ENCODE measurements at regions not wholly inside any gene's neighbourhood (a gene's known extent, or its start where the extent isn't known, plus 50 kb on each side); places are given as distances from the start of the nearest gene placed in this dataset.

DNA sequence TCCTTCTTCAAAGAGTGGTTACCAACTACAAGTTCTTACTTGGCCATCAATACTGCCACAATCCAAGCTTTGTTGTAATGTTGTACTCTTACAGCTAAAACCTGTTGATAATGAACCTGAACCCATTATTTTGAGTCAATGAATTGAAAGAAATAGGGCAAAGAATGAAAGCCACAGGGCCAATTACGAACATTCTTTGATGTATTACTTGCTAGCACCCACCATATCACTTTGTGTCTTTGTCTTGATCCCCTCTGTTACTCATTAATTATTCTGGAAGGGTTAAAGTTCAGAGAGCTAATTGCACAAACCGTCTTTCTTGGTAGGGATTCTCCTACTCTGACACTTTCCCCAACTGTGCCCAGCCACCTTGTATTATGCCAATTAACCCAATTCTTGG lies 53.2 kb upstream of the TFEC start:
- DNase-seq: no peak

DNA sequence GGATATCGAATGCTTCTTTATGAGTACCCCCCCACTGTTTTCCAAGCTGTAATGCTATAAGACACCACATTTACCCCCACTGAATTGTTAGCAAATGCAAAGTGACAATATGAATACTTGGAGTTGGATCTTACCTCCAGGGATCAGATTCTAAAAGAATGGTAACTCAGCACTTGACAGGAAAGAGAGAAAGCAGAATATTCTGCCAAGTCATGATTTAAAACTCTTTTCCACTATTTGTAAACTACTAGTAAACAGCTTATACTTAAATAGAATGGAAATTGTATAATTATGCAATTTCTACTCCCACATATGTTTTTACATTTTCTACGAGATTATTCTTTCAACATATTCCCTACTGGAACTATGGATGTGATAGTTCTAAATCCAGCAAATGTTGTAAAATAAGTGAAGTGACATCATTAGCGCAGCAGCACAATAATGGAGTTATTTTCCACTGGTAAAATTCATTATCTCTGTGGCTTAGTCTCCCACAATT lies 56.0 kb upstream of the TFEC start:
- DNase-seq: no peak

DNA sequence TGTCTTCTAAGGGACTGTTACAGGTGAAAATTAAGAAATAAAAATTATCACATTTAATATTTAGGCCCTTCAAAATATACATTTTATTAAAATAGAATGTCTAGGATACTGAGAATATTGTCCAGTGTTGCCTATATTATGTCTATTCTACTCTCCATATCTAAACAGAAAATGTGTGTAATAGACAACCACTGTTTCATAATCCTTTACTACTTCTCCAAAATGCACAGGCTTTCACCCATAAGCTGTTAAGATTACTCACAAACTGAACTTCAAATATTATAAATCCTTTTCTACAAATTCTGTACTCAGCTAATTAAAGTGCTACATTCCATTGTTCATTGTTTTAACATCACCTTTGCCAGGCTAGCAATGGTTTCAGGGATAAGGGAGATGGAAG lies 56.7 kb upstream of the TFEC start:
- no peak for DNase-seq

GRCh38 chr7:116087984-116088383 lies 57.4 kb upstream of the TFEC start:
- DNase-seq: no peak

DNA sequence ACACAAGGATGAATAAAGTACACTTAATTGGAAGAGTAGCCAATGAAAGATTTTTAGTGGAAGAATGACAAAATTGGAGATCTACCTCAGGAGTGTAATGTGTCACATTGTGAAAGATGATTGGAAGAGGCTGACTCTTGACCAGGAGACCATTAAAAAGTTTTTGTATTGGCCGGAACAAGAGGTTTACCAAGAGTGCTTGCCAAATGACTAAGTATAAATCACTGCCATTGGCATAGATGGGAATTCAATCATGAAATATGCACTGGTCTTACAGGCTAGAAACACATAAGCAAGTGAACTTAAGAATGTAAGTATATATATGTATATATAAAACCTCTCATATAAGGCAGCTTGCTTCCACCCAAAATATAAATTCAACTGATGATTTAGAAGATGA lies 58.7 kb upstream of the TFEC start:
- DNase-seq: no peak

DNA sequence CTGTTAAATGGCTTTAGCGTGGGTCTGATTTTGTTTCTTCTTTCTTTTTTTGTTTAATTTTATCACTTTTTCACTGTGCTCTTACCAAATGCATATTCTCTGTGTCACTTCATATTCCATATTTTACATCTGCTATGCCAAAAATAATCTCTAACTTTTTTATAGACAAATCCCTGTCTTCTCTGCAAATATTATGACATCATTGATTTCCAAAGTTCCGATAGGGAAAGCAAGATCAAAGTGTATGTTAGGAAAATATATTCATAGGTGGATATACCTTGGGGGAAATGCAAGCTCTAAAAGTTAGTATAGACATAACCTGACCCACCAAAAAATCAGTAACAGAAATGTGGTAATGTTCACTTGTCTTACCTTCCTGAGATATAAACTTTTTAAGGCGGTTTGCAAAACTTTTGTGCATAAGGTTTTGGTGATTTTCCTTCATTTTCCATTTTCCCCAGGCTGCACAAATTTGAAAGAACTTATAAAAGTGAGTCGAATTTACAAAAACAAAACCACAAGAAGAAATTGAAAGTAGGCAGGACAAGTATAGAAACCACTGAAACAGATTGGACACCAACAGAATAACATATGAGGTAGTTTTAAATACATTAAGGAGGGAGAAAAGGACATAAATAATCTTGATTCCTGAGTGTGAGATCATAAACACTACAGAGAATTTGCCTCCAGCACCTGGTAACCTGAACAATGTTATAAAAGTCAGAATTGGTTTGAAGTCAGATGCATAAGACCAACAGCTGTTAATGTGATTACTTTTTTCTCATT lies 63.1 kb upstream of the TFEC start:
- no peak for DNase-seq

GRCh38 chr7:116095396-116095795 lies 64.8 kb upstream of the TFEC start:
- DNase-seq: no peak

- DNase-seq: no peak
Measured at GRCh38 chr7:116097365-116098009, 66.9 kb upstream of the TFEC start.

GRCh38 chr7:116098175-116098574 lies 67.6 kb upstream of the TFEC start:
- DNase-seq: no peak

- no peak for DNase-seq
Measured at GRCh38 chr7:116100626-116101025, 70.1 kb upstream of the TFEC start.

DNA sequence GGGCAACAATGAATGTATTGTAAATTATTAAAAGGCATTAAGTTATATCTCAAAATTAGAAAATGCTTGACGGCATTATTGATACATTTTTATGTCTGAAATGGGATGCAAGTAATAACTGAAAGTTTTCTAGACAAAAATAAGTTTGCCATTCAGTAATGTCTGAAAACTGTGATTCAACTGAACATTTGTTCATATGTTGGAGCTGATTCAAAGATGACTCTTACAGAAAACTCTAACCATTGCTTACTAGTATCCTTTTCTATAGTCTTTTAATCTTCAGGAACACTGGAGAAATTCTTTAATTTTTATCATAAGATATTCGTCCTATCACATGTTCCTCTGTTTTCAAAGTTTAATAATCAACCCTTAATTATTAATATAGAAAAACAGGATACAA lies 71.1 kb upstream of the TFEC start:
- no peak for DNase-seq

GRCh38 chr7:116111475-116111874 lies 80.9 kb upstream of the TFEC start:
- no peak for DNase-seq

DNA sequence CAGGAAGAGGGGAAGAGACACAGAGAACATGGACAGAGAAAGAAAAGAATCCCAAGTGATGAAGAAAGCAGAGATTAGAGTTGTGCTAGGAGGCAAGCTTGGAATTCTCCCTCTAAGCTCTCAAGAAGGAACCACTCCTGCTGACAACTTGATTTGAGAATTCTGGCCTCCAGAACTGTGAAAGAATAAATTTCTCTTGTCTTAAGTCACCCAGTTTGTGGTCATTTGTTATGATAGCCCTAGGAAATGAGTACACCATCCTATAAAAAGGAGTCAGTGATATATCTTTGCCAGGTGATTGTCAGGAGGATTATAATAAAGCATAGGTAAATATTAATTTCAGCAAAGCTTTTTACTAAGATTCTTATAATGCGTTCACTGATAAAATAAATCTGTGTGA lies 82.7 kb upstream of the TFEC start:
- DNase-seq: no peak

DNA sequence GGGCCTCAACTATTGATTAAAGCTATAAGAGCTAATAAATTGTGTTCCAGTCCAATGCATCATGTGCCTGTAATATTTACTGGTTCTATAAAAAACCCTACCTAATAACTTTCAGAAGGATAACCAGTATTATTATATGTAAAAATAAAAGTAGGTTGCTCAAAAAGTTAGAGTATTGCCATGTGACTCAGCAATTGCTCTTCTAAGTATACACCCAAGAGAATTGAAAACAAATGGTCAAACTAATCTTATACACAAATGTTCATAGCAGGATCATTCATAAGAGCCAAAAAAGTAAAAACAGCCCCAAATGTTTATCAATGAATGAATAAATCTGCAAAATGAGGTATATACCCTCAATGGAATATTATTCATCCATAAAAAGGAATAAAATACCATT lies 89.5 kb upstream of the TES start:
- no peak for DNase-seq

DNA sequence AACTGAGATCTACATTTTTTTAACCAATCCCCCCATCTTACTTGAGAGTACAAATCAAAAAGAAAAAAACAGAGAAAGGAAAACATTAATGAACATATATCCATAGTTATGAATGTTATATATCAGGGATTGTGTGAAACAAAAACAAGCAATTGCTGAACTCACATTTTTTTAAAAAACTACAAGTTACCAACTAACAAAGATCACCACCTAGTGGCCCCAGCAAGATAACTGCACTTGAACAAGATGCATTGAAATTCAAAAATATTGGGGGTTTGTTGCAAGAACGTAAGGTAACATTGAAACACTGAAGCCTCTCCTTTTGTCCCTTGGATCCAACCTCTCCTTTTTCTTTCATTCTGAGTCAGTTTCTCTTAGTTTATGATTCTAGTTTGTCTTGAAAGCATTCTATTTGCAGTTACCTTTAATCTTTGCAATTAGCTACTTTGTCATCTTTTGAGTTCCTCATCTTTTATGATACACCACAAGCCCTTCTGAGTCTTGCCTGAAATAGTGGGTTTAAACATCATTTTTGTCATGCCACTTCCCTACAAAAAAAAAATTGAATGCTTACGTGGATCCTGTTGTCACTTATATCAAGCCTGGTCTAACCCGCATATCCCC lies 87.3 kb upstream of the TES start:
- peak in 1 of 2 donors; percentile 1 for DNase-seq

GRCh38 chr7:116128139-116128538 lies 82.2 kb upstream of the TES start:
- DNase-seq: no peak

GRCh38 chr7:116135306-116135705 lies 75.0 kb upstream of the TES start:
- DNase-seq: no peak

DNA sequence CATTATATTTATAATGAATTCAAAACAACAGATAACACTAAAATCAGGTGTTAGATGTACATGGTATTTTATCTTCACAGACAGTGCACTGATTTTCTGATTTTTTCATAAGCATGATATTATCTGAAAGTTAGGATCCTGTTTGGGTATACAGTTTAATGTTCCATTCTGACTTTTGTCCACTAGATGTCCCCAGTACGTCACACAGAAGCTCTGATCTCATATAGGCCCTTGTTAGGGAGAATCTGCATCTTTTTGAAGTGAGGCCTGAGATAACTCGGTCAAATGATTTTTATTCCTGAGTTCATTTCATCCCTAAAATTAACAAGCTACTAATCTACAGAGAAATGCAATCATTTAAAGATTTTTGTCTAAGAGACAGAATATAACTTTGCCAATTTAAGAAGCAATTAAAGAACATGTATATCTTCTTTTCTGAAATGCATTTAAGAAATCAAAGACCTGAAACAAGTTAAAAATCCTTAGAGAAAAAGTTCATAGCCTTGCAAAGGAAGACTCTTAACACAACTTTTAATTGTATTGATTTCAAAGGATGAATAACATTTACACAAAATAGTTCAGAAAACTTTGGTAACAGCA lies 72.0 kb upstream of the TES start:
- DNase-seq: peak in 1 of 2 donors; percentile 46

- DNase-seq: no peak
Measured at GRCh38 chr7:116139007-116139406, 71.3 kb upstream of the TES start.

DNA sequence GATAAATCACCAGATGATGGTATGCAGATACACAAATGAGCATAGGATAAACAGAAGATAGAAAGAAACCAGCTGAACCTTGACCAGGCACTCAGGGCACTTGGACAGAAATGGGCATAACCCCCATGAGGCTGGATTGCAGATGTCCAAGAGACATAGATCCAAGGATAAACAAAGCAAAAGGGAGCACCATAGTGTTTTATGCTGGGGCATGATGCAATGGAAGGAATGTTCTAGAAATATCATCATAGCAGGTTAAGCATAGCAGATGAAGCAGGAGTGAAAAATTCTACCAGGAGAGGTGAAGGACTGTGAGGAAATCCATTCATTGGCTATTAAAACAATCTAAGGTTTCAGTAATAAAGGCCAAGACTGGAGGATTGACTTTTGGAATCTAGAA lies 70.5 kb upstream of the TES start:
- DNase-seq: no peak

DNA sequence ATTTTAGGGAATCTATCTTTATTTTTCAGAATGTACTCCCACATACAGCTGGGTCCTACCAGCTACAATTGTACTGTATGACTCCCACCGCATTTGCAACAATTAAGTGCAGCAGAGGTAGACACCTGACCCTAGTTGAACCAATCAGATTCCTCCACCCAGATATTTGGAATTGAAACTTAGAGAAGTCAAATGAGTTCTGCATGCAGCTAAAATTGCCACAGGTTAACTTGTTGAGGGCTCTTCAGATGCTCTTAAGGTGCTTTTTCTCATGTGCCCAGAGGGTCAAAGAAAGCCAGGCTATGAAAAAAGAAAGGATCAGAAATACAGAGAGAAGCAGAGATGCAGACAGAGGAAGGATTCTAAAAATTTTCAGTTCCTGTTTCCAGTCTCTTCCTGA lies 68.0 kb upstream of the TES start:
- no peak for DNase-seq

- peak; percentile 18 for DNase-seq
Measured at GRCh38 chr7:116142850-116143249, 67.5 kb upstream of the TES start.

DNA sequence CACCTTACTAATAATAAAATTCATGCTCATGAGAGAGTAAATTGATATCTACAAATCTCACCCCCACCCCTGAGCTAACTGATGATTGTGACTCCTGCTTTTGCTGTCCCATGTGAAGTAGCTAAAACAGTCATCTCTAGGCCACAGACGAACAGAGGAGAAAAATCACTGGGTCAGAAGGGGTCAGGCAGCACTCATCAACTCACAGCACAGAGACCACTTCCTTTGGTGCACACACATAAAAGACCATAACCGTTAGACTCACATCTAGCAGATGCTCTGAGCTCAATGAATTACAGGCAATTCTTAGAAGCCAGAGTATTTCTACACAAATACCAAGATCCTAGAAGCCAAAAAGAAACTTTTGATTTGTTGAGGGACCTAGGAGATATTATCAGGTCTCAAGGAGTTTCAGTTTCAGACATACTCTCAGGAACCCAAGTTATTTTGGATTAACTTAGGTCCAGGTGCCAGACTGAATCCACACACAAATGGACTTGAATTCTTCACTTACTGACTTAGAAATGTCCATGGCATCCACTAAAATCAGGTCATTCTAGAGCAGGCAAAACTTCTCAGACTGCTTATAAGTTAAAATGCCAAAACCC lies 65.0 kb upstream of the TES start:
- DNase-seq: no peak
